ENCODE measurements at regions not wholly inside any gene's neighbourhood (a gene's known extent, or its start where the extent isn't known, plus 50 kb on each side); places are given as distances from the start of the nearest gene placed in this dataset.

DNA sequence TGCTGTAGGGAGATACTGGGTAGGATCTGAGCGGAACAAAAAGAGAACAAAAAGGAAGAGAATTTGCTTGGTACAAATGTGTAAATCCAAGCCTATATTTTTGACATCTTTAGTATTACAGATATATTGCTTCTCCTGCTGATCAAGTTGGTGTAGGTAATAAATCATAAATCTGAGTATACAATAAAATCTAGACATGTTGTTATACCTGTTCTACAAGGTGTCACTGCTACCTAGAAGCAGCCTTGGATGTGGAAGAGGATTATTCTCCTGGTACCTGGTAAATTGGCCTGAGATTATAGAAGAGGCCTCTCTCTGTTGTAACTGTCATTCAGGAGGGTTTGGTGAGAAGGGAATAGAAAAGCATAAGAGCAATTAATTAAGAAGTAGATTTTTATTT is 89.9 kb upstream of the LSM8 start:
- TF ChIP-seq, protein P1, sequence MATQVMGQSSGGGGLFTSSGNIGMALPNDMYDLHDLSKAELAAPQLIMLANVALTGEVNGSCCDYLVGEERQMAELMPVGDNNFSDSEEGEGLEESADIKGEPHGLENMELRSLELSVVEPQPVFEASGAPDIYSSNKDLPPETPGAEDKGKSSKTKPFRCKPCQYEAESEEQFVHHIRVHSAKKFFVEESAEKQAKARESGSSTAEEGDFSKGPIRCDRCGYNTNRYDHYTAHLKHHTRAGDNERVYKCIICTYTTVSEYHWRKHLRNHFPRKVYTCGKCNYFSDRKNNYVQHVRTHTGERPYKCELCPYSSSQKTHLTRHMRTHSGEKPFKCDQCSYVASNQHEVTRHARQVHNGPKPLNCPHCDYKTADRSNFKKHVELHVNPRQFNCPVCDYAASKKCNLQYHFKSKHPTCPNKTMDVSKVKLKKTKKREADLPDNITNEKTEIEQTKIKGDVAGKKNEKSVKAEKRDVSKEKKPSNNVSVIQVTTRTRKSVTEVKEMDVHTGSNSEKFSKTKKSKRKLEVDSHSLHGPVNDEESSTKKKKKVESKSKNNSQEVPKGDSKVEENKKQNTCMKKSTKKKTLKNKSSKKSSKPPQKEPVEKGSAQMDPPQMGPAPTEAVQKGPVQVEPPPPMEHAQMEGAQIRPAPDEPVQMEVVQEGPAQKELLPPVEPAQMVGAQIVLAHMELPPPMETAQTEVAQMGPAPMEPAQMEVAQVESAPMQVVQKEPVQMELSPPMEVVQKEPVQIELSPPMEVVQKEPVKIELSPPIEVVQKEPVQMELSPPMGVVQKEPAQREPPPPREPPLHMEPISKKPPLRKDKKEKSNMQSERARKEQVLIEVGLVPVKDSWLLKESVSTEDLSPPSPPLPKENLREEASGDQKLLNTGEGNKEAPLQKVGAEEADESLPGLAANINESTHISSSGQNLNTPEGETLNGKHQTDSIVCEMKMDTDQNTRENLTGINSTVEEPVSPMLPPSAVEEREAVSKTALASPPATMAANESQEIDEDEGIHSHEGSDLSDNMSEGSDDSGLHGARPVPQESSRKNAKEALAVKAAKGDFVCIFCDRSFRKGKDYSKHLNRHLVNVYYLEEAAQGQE (IDR thresholded peaks at IDR 0.05; ENCODE audit: insufficient read depth in 1 of 2, low read depth in 2 of 2, low read length in 2 of 2): no peak
- TF ChIP-seq POLR2AphosphoS5 (IDR thresholded peaks at IDR 0.05; ENCODE audit: low read depth, low read length) (no peak), SIN3A (IDR thresholded peaks at IDR 0.05; ENCODE audit: borderline replicate concordance, insufficient read depth, low read length) (no peak), TAF1 (IDR thresholded peaks at IDR 0.05; ENCODE audit: borderline replicate concordance, insufficient read depth, low read length) (no peak), FOXP2 (optimal IDR thresholded peaks at IDR 0.05; ENCODE audit: borderline replicate concordance, extremely low read depth, extremely low read length, insufficient read depth) (no peak)

DNA sequence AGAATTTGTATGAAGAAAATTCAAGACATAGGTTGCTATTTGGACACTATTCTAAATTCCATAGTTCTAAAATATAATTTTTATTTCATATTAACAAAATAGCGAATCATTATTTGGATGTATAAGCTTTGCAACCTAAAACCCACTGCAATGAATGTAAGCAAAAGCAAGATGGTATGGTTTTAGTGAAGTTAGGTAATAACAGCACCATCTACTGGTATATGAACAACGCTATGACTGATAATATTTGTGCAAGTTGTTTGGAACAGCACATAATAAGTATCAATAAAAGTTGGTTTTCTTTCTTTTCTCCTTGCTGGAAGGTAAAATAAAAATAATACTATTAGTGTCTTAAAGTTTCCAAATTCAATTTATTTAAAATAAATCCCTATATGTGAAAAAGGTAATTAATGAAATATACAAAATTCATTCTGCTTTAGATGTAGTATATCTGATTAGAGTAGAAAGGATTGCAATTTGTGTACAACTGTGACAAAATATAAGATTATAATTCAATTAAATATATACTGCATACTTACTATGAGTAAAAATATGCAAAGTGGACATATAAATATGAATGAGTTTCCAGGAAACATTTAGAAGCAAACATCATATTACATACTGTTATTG is 79.0 kb upstream of the LSM8 start:
- TF ChIP-seq, protein P1 (IDR thresholded peaks at IDR 0.05; ENCODE audit: insufficient read depth in 1 of 2, low read depth in 2 of 2, low read length in 2 of 2): no peak
- TF ChIP-seq SIN3A (IDR thresholded peaks at IDR 0.05; ENCODE audit: borderline replicate concordance, insufficient read depth, low read length) (no peak), FOXP2 (optimal IDR thresholded peaks at IDR 0.05; ENCODE audit: borderline replicate concordance, extremely low read depth, extremely low read length, insufficient read depth) (no peak), POLR2AphosphoS5 (IDR thresholded peaks at IDR 0.05; ENCODE audit: low read depth, low read length) (no peak), TAF1 (IDR thresholded peaks at IDR 0.05; ENCODE audit: borderline replicate concordance, insufficient read depth, low read length) (no peak)

DNA sequence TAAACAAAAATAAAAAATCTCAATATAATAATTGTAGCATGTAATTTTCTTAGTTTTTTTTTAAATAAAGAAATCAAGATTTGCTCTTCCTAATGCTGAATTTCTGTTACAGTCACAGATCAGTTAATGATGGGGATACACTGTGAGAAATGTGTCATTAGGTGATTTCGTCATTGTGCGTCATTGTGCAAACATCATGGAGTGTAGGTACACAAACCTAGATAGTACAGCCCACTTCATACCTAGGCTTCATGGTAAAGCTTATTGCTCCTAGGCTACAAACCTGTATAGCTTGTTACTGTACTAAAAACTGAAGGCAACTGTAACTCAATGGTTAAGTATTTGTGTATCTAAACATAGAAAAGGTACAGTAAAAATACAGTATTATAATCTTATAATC is 74.4 kb upstream of the LSM8 start:
- no peak for TF ChIP-seq POLR2AphosphoS5 (IDR thresholded peaks at IDR 0.05; ENCODE audit: low read depth, low read length)
- TF ChIP-seq SIN3A (IDR thresholded peaks at IDR 0.05; ENCODE audit: borderline replicate concordance, insufficient read depth, low read length): no peak
- TF ChIP-seq FOXP2 (optimal IDR thresholded peaks at IDR 0.05; ENCODE audit: borderline replicate concordance, extremely low read depth, extremely low read length, insufficient read depth): no peak
- no peak for TF ChIP-seq TAF1 (IDR thresholded peaks at IDR 0.05; ENCODE audit: borderline replicate concordance, insufficient read depth, low read length)
- TF ChIP-seq, protein P1 (IDR thresholded peaks at IDR 0.05; ENCODE audit: insufficient read depth in 1 of 2, low read depth in 2 of 2, low read length in 2 of 2): no peak

DNA sequence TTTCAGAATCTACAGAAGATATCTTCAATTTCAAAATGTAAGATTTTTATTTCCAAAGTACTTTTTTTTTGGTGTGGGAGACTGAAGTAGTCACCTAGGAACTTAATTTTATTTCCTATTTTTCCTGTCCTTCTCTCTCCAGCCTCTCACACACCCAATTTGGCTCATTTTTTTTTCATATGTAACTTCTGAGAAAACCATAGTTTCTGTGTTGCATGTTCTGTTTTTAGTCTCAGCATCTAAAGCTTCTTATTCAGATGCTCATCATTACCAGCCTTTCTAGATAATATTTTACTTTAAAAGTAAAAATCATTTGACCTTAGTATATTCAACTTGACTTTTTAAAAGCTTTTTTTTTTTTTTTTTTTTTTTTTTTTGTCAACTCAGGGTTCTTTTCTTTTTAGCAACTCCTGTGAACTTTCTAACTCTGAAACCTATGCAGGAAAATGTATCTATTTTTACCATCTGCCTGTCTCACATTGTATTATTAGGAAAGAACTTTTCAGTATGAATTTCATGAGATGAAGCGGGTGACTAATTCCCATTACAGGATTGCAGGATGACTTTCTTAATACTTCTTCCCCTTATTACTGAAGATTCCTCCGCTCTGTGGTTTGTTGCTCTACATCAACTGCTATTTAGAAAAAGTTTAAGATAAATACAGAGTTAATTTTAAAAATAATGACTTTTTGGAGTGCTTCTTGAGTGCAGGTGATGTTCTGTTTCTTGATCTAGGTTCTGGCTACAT is 73.6 kb upstream of the LSM8 start:
- TF ChIP-seq, protein P1 (IDR thresholded peaks at IDR 0.05; ENCODE audit: insufficient read depth in 1 of 2, low read depth in 2 of 2, low read length in 2 of 2): no peak

All from PFSK-1 (cell line).